CD4-positive, alpha-beta memory T cell (primary cell): ENCODE measurements at regions not wholly inside any gene's neighbourhood (a gene's known extent, or its start where the extent isn't known, plus 50 kb on each side); places are given as distances from the start of the nearest gene placed in this dataset.
"Not testable (repeated sequence)": the region's sequence is repeated elsewhere in the genome, so short reads cannot be mapped to it uniquely, and the experiment has no call there.

Experiments
- CTCF ChIA-PET: fragments of 350-600 bp; sonication (Branson Sonifier 250); formaldehyde crosslinking; loops from one replicate; lab custom pipeline; 2021; ENCODE audit warnings: inconsistent platforms; ENCODE audit not compliant: partially characterized antibody; lab: Charles Lee
- POLR2A ChIA-PET: fragments of 350-600 bp; sonication (Branson Sonifier 250); formaldehyde crosslinking; loops from one replicate; lab custom pipeline; 2021; ENCODE audit not compliant: partially characterized antibody; lab: Charles Lee
- DNase-seq, 5 donors: peaks; one replicate each; pipeline versions ENCODE4 v3.0.0 to v3.0.0-alpha.2; 2020 to 2022; ENCODE audit warnings: mixed read lengths in 1 of 5
- H3K27ac ChIP-seq: one replicate; pipeline ENCODE4 v1.7.0; 2013; ENCODE audit warnings: low read depth, low read length
- H3K27me3 ChIP-seq: 2 replicates; pipeline ENCODE4 v1.7.0; 2013; ENCODE audit warnings: mild to moderate bottlenecking, low read length, moderate library complexity; ENCODE audit not compliant: insufficient read depth
- H3K36me3 ChIP-seq: 2 replicates; pipeline ENCODE4 v1.7.0; 2013; ENCODE audit warnings: mild to moderate bottlenecking, low read length, moderate library complexity; ENCODE audit not compliant: insufficient read depth
- H3K4me1 ChIP-seq: 2 replicates; pipeline ENCODE4 v1.7.0; 2013; ENCODE audit warnings: mild to moderate bottlenecking, low read length, moderate library complexity; ENCODE audit not compliant: insufficient read depth
- H3K4me3 ChIP-seq, 2 donors: one replicate each; pipeline ENCODE4 v1.7.0; 2013; ENCODE audit warnings: low read length in 2 of 2, mild to moderate bottlenecking in 1 of 2
- H3K9me3 ChIP-seq, 2 donors: one replicate each; pipeline ENCODE4 v1.7.0; 2013; ENCODE audit warnings: low read length in 2 of 2, control low read depth in 1 of 2; ENCODE audit not compliant: control insufficient read depth in 1 of 2
- H3K27ac Mint-ChIP-seq, 7 donors: one replicate each; pipeline ENCODE4 v1.8.0; 2020 to 2021; ENCODE audit warnings: mixed read lengths in 7 of 7, mild to moderate bottlenecking in 6 of 7, inconsistent platforms in 3 of 7, moderate library complexity in 3 of 7
- H3K27me3 Mint-ChIP-seq, 2 donors: one replicate each; pipeline ENCODE4 v1.8.0; 2020 to 2021; ENCODE audit warnings: mixed read lengths in 2 of 2
- H3K36me3 Mint-ChIP-seq, 2 donors: one replicate each; pipeline ENCODE4 v1.8.0; 2020 to 2021; ENCODE audit warnings: mixed read lengths in 2 of 2, inconsistent platforms in 1 of 2, mild to moderate bottlenecking in 1 of 2
- H3K4me1 Mint-ChIP-seq, 4 donors: one replicate each; pipeline ENCODE4 v1.8.0; 2020 to 2021; ENCODE audit warnings: mixed read lengths in 4 of 4, mild to moderate bottlenecking in 1 of 4
- H3K4me3 Mint-ChIP-seq, 8 donors: one replicate each; pipeline ENCODE4 v1.8.0; 2020 to 2021; ENCODE audit warnings: mixed read lengths in 8 of 8, mild to moderate bottlenecking in 7 of 8, moderate library complexity in 6 of 8, inconsistent platforms in 3 of 8
- H3K9me3 Mint-ChIP-seq, 8 donors: one replicate each; pipeline ENCODE4 v1.8.0; 2020 to 2021; ENCODE audit warnings: mixed read lengths in 8 of 8, mild to moderate bottlenecking in 5 of 8, inconsistent platforms in 3 of 8, moderate library complexity in 1 of 8
- intact Hi-C: fragments of 100-400 bp; cut with micrococcal nuclease; formaldehyde crosslinking; loops from one replicate; pipeline ENCODE4 v1.15.1; 2023

- no peak for DNase-seq
- Mint-ChIP-seq H3K27ac (no peak overlapping the region), H3K27me3 (no peaks in the 10 kb centered on the region), H3K36me3 (no peaks in the 10 kb centered on the region), H3K4me1 (no peaks in the 10 kb centered on the region), H3K9me3 (peaks cover 0 to 11% (median 4%) of the 10 kb centered on the region in 8 donors), H3K4me3 (no peak overlapping the region)
- intact Hi-C loops: no loop called here
- Histone ChIP-seq H3K36me3 (no peaks in the 10 kb centered on the region), H3K27ac (no peak overlapping the region), H3K27me3 (no peaks in the 10 kb centered on the region), H3K4me3 (no peak overlapping the region), H3K9me3 (no peaks in the 10 kb centered on the region), H3K4me1 (no peaks in the 10 kb centered on the region)
- POLR2A ChIA-PET: no interaction called here
- CTCF ChIA-PET: no interaction called here
These were observed 630.8 kb upstream of the INTU start for GRCh38 chr4:127001933-127002332.

GRCh38 chr4:127006446-127006877 lies 626.3 kb upstream of the INTU start:
- CTCF ChIA-PET: no interaction called here

GRCh38 chr4:127007305-127007704 lies 625.5 kb upstream of the INTU start:
- Histone ChIP-seq H3K4me3 (no peak overlapping the region), H3K9me3 (no peaks in the 10 kb centered on the region), H3K36me3 (no peaks in the 10 kb centered on the region), H3K4me1 (no peaks in the 10 kb centered on the region), H3K27ac (no peak overlapping the region), H3K27me3 (no peaks in the 10 kb centered on the region)
- intact Hi-C loops: no loop called here
- no peak for DNase-seq
- Mint-ChIP-seq H3K4me3 (no peak overlapping the region), H3K4me1 (no peaks in the 10 kb centered on the region), H3K27me3 (no peaks in the 10 kb centered on the region), H3K9me3 (peaks cover 2 to 11% (median 5%) of the 10 kb centered on the region in 8 donors), H3K36me3 (no peaks in the 10 kb centered on the region), H3K27ac (no peak overlapping the region)
- CTCF ChIA-PET: no interaction called here
- POLR2A ChIA-PET: no interaction called here

More at GRCh38 chr4:127006446-127006877, 626.3 kb upstream of the INTU start:
- H3K4me3 Mint-ChIP-seq: no peak overlapping the region
- intact Hi-C loops: no loop called here
- H3K36me3 ChIP-seq: no peaks in the 10 kb centered on the region
- POLR2A ChIA-PET: no interaction called here
- no peak for DNase-seq
- H3K4me1 ChIP-seq: no peaks in the 10 kb centered on the region
- H3K9me3 ChIP-seq: no peaks in the 10 kb centered on the region
- H3K9me3 Mint-ChIP-seq: peaks cover 0 to 11% (median 5%) of the 10 kb centered on the region in 8 donors
- no peaks in the 10 kb centered on the region for H3K36me3 Mint-ChIP-seq
- no peak overlapping the region for H3K27ac Mint-ChIP-seq
- H3K27me3 Mint-ChIP-seq: no peaks in the 10 kb centered on the region
- H3K4me3 ChIP-seq: no peak overlapping the region
- H3K4me1 Mint-ChIP-seq: no peaks in the 10 kb centered on the region
- no peaks in the 10 kb centered on the region for H3K27me3 ChIP-seq
- H3K27ac ChIP-seq: no peak overlapping the region

GRCh38 chr4:127012549-127012948 lies 620.2 kb upstream of the INTU start:
- Histone ChIP-seq H3K27ac (no peak overlapping the region), H3K4me3 (no peak overlapping the region), H3K4me1 (no peaks in the 10 kb centered on the region), H3K27me3 (no peaks in the 10 kb centered on the region), H3K9me3 (no peaks in the 10 kb centered on the region), H3K36me3 (no peaks in the 10 kb centered on the region)
- CTCF ChIA-PET: no interaction called here
- Mint-ChIP-seq H3K27me3 (no peaks in the 10 kb centered on the region), H3K36me3 (no peaks in the 10 kb centered on the region), H3K4me1 (no peaks in the 10 kb centered on the region), H3K9me3 (peaks cover 2 to 11% (median 4%) of the 10 kb centered on the region in 8 donors), H3K4me3 (no peak overlapping the region), H3K27ac (no peak overlapping the region)
- intact Hi-C loops: no loop called here
- DNase-seq: no peak
- POLR2A ChIA-PET: no interaction called here

GRCh38 chr4:127015667-127016117 lies 617.1 kb upstream of the INTU start:
- intact Hi-C loops: no loop called here
- no peaks in the 10 kb centered on the region for H3K27me3 ChIP-seq
- no peak overlapping the region for H3K27ac Mint-ChIP-seq

GRCh38 chr4:127018381-127018780 lies 614.4 kb upstream of the INTU start:
- Histone ChIP-seq H3K36me3 (no peaks in the 10 kb centered on the region), H3K27me3 (no peaks in the 10 kb centered on the region), H3K9me3 (no peaks in the 10 kb centered on the region), H3K27ac (no peak overlapping the region), H3K4me3 (no peak overlapping the region), H3K4me1 (no peaks in the 10 kb centered on the region)
- no peak for DNase-seq
- Mint-ChIP-seq H3K27ac (no peak overlapping the region), H3K9me3 (peaks cover 0 to 7% (median 0%) of the 10 kb centered on the region in 8 donors), H3K4me1 (no peaks in the 10 kb centered on the region), H3K4me3 (no peak overlapping the region), H3K27me3 (no peaks in the 10 kb centered on the region), H3K36me3 (no peaks in the 10 kb centered on the region)
- ChIA-PET POLR2A (no interaction called here), CTCF (no interaction called here)
- intact Hi-C loops: no loop called here

More at GRCh38 chr4:127015667-127016117, 617.1 kb upstream of the INTU start:
- Mint-ChIP-seq H3K36me3 (no peaks in the 10 kb centered on the region), H3K4me1 (no peaks in the 10 kb centered on the region), H3K9me3 (peaks cover 0 to 7% (median 0%) of the 10 kb centered on the region in 8 donors), H3K4me3 (no peak overlapping the region), H3K27me3 (no peaks in the 10 kb centered on the region)
- no peaks in the 10 kb centered on the region for H3K9me3 ChIP-seq
- DNase-seq: no peak
- CTCF ChIA-PET: no interaction called here
- no peak overlapping the region for H3K4me3 ChIP-seq
- no peaks in the 10 kb centered on the region for H3K36me3 ChIP-seq
- POLR2A ChIA-PET: no interaction called here
- no peaks in the 10 kb centered on the region for H3K4me1 ChIP-seq
- no peak overlapping the region for H3K27ac ChIP-seq

- CTCF ChIA-PET, intact Hi-C loops: not testable (repeated sequence)
These were observed 611.9 kb upstream of the INTU start for GRCh38 chr4:127020831-127021230.

GRCh38 chr4:127036296-127036695 lies 596.5 kb upstream of the INTU start:
- POLR2A ChIA-PET: no interaction called here

More at GRCh38 chr4:127020831-127021230, 611.9 kb upstream of the INTU start:
- H3K27me3 Mint-ChIP-seq, H3K27ac Mint-ChIP-seq, H3K4me1 Mint-ChIP-seq, H3K27me3 ChIP-seq, H3K36me3 ChIP-seq, DNase-seq, H3K36me3 Mint-ChIP-seq, H3K4me3 Mint-ChIP-seq, H3K27ac ChIP-seq, POLR2A ChIA-PET, H3K4me3 ChIP-seq, H3K9me3 Mint-ChIP-seq, H3K9me3 ChIP-seq, H3K4me1 ChIP-seq: not testable (repeated sequence)

More at GRCh38 chr4:127036296-127036695, 596.5 kb upstream of the INTU start:
- no peaks in the 10 kb centered on the region for H3K4me1 ChIP-seq
- Mint-ChIP-seq H3K9me3 (peaks cover 0 to 16% (median 7%) of the 10 kb centered on the region in 8 donors), H3K4me3 (no peak overlapping the region), H3K4me1 (no peaks in the 10 kb centered on the region), H3K27me3 (no peaks in the 10 kb centered on the region), H3K36me3 (no peaks in the 10 kb centered on the region), H3K27ac (no peak overlapping the region)
- CTCF ChIA-PET: no interaction called here
- no peak overlapping the region for H3K4me3 ChIP-seq
- intact Hi-C loops: no loop called here
- no peaks in the 10 kb centered on the region for H3K36me3 ChIP-seq
- no peaks in the 10 kb centered on the region for H3K9me3 ChIP-seq
- H3K27me3 ChIP-seq: no peaks in the 10 kb centered on the region
- no peak for DNase-seq
- H3K27ac ChIP-seq: no peak overlapping the region
